CD4-positive, alpha-beta T cell treated with Interleukin-2 at 100 ng/mL for 4 hours (primary cell): ENCODE measurements at regions not wholly inside any gene's neighbourhood (a gene's known extent, or its start where the extent isn't known, plus 50 kb on each side); places are given as distances from the start of the nearest gene placed in this dataset.
"Not testable (repeated sequence)": the region's sequence is repeated elsewhere in the genome, so short reads cannot be mapped to it uniquely, and the experiment has no call there.

ENCODE experiments used
- DNase-seq: peaks from one replicate; pipeline ENCODE4 v3.0.0-alpha.2; 2020; ENCODE audit warnings: low spot score

DNA sequence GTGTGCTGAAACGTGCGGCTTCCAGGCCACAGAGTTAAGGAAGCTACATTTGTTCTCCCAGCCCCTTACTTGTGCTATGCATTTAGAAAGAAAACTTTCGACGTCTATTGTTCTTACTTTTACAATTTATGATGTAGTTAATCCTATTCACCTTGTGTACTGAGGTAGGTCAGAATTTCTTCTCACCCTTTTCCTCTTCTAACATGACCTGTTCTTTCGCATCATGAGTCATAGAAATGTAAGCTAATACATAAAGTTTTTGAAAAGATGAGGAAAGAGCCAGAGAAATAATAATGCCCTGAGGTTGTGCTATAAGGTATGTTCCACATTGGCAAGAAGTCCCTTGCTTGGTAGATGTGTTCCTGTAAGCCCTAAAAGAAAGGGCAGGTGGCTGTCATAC is 298.3 kb downstream of the TRIML1 start:
- DNase-seq, result no peak

DNA sequence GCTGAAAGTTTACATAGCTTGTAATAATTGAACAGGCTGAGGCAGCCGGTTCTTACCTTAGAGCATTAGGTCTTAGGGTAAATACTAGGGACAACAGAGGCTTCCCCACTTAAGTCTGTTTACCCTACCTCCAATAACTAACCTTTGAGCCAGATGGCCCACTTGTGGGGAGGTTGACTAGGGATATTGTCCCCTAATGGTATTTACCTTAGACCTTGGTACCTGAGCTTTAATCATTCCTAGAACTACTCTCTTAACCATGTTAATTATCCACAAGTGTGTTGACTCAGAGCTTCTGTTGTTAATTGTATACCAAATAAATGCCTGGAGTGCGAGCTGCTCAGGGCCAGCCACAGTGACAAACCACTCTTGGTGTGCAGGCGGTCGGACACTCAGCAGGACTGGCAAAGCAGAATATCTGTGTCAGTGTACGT is 299.2 kb downstream of the TRIML1 start:
- DNase-seq, result not testable (repeated sequence)

DNA sequence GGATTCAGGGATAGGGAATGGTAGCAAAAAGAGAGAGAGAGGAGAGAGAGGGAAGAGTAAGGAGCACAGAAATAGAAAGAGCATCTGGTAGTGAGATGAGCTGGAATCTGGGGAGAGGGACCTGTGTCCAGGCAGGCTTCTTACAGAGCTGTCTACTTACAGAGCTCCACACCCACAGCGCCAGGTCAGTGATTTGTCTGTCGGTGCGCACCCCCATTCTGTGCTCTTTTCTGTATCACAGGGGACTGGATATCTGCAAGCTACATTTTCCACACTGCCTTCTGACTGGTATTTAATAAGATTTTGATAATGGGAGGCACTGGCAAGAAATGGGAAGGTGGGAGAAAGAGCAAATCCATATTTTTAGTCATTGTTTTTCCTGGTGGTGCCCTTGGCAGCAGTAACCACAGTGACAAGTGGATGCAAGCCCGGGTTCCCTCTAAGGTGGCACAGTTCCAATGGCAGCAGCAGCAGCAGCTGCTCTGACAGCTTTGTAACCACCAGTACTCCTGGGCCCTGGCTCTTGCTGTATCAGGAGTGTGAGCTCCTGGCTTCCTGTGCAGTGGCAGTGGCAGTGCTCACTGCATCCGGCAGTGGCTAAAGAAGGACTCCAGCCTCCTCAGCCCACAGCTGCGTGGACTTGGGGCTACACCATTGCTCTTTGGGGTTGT is 300.5 kb downstream of the TRIML1 start:
- DNase-seq, result no peak

DNA sequence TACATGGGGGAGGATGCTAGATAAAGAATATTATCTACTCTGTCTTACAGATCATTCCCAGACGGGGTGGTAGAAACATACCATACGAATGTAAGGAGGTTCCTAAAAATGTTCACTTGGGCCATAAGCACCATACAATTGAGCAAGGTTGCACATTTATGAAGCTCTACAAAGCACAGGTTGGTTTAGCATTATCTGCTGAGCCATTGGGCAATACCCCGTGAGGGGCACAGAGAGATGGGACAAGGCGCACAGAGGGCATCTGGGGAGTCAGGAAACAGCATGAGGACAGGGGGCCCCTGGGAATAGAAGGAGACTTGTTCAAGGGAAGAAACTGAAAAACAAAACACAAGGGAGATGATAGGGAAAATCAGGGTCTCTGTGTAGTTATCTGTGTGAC is 305.3 kb downstream of the TRIML1 start:
- DNase-seq, result no peak

DNA sequence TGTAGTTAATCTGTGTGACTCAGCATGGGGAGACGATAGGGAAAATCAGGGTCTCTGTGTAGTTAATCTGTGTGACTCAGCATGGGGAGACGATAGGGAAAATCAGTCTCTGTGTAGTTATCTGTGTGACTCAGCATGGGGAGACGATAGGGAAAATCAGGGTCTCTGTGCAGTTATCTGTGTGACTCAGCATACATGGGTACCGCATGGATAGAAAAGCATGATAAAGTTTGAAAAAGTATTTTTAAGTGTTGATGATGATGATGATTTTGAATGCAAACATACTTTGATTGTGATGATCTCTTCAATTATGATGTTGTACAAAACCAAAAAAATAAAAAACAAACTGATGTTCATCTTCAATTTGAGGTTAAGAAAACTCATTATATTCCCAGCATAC is 309.8 kb downstream of the TRIML1 start:
- DNase-seq, result not testable (repeated sequence)

DNA sequence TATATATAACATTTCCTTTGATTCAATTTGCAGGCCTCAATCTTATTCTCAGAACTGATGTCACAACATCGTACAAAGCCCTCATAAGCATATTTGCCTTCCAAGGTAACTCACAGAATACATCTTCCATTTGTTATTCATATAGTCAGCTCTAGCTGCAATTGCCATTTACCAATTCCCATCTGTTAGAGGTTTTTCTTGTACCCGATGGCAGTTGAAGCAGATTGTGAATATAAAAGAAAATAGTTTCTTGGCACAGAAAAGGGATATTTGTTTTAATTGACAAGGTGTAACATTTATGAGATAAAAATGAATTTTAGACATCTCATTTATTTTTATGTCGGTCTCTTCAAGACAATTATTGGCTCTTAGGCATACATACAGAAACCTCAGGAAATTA is 311.3 kb downstream of the TRIML1 start:
- no peak for DNase-seq

DNA sequence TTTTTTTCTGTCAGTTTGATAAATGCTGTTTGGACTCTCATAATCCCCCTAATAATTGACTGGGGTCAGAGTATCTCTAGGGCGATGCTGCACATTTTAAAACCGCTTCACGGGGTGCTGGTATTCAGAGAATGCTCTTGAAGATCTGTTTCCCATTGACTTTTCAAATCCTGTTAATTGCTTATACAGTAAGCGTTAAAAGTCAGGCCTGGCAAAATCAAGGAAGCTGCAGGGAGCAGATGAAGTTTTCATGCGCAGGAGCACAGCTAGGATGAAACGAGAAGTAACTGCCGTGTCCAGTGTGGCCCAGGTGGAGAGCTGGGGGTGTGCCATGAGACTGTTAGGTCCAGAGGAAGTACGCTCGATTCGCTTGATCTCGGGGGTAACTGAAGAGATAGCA is 312.9 kb downstream of the TRIML1 start:
- DNase-seq, result no peak

DNA sequence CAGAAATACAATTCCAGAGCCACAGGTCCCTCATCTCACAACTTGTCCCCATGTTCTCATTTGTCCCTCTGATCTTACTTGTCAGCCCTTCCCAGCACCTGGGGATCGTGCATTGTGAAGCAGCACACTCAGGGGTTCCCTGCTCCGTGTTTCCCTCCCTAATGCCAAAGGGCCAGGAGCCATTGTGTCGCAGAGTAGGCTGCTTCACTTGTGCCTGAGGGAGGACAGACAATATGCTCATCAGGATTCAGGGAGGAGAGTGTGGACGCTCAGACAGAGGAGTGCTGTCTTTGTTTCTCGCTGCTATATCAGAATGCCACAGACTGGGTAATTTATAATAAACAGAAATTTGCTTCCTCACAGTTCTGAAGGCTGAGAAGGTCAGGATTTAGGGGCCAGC is 315.3 kb downstream of the TRIML1 start:
- DNase-seq, result no peak

DNA sequence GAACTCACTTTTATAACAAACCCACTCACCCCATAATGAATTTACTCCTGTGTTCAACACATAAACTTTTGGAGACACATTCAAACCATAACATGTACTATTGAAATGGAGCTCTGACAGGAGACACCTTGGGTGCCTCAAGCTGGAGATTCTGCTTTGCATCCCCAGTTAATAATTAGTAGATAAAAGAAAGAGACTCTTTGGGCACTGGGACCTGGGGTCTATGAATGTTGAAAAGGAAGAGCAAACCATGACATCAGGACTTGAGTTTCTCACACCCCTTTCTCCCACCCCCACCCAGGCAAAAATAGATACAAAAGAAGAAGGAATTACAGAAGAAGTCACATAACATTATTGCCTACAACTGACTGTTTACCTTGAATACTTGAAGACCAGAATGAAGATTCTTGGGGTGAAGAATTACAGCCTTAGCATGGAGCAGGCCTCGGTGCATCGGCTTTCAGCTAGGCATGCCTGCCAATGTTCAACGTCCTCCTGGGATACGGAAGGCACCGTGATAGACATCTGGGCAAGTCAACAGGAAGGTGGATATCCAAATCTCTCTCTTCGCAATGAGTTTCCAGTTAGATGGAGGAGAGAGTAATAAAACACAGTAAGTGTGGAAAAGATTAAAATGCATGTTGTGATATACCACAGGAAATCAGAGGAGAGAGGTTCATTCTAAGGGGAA is 316.0 kb downstream of the TRIML1 start:
- DNase-seq, result no peak

DNA sequence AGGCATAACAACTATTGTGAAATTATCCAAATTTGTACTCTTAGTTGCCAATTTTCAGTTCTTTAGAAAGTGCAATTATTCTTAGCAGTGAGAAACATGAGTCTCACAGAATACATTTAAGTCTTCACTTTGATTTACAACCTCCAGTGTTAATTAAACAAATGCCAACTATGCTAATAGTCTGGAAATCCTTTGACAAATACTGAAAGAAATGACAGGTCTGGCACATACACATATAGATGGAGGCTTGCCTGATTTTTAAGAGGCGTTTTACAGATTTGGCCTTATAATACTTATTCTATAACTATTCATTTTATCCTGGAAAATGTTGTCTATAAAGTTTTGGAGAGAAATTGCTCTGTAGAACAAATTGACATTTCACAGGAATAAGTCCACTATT is 320.1 kb downstream of the TRIML1 start:
- no peak for DNase-seq

DNA sequence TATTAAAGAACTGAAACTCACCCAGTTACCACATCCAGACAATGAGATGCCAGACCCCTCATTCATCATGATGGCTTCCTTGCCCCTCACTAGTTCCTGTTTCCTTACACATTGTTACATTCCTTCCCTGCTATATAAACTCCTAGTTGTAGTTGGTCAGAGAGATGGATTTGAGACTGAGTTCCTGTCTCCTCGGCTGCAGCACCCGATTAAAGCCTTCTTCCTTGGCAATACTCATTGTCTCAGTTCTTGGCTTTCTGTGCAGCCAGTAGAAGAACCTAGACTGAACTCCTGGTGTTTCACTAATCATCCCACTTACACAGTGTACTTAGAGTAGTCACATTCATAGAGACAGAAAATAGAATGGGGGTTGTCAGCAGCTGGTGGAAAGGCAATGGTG is 324.7 kb downstream of the TRIML1 start:
- DNase-seq, result no peak

DNA sequence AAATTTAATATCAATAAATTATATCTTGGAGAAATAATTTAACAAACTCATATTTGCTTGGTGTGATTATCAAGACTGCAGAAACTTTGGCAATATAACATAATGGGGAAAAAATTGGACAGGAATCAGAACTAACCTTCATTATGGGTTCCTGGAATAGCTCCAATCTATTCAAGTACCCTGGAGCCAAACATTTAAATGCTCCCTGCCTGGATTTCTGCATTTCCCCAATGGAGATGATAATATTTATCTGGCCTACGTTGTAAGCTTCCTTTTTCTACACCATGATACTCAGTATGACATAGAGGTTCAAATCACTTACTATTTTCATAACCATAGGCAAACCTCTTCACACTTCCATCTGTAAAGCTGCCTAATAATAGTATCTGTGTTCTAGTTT is 326.8 kb downstream of the TRIML1 start:
- DNase-seq, result no peak

DNA sequence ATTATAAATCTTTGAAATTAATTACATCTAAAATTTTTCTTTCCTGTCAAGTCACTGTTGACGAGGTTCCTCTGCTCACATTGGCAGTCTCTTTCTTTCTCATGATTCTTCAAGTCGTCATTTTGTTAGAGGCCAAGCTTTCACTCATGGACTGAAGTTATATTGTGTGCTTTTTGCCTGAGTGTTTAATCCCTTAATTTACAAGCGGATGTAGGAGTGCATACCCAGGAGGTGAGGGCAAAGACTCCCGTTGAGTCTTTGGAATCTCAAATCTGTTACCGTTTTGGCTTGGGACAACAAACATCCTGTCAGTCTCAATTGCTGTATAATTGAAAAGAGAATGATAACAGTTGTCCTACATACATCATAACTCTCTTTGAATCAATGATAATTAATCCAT is 345.0 kb downstream of the TRIML1 start:
- DNase-seq, result no peak

DNA sequence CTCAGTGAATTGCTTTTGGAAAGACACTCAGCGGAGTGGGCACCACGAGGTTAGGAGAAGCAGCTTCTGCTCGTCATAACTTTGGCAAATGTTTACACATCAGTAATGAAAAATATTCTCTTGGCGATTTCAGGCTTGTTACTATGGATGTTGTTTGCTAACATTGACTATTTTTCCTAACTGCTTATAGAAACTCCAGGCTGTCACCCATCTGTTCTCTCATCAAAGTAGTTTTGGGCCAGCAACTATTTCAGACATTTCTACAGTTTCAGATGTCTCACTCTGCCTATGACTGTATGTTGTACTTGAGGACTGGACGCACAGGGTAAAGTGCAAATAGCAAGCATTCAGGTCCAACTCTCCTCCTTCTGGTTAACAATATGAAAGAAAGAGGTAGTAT is 346.7 kb downstream of the TRIML1 start:
- DNase-seq, result no peak

DNA sequence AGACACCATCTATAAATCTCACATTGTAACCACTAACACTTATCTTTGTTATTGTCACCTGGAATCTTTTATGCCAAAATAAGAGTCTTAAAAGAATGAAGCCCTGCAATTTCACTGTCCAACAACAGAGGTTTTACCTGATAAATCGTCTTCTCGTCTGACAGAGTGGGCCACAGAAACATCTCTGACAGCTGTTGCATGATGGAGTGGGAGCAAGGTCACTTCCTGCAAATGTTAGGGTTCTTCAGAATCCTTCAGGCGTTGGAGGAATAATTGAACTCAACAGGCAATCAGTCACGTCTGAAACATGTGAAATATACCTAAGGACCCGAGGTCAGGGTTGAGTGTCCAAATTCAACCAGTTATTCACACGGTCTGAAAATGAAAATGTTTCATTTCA is 353.6 kb downstream of the TRIML1 start:
- DNase-seq, result no peak

DNA sequence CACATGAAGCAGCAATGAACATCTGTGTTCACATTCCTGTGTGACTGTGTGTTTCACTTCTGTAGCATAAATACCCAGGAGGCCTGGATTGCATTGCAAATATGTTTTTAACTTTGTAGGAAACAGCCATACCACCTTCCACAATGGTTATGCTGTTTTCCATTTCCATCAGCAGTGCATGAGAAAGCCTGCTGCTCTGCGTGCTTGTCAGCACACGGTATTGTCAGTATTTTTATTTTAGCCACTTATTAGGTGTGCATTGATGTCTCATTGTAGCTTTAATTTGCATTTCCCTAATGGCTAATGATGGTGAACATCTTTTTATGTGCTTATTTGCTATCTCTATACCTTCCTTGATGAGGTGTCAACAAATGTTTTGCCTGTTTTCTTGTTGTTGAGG is 355.9 kb downstream of the TRIML1 start:
- no peak for DNase-seq

DNA sequence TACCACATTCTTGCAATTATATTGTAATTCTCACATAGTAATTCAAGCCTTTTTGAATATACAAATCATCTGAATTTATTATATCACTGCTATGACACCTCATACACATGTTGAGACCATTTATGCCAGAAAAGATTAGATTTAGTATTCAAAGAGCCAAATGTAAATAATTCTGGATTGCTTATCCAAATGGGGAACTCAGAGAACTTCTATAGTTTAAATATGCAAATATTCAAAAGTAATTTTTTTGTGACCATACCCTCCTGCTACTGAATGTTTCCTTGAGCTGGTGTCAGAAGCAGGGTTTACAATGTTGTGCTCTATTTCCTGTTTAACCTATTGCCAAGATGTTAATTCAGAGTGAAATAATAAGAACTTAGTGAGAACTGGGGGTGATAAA is 372.2 kb downstream of the TRIML1 start:
- DNase-seq, result no peak

DNA sequence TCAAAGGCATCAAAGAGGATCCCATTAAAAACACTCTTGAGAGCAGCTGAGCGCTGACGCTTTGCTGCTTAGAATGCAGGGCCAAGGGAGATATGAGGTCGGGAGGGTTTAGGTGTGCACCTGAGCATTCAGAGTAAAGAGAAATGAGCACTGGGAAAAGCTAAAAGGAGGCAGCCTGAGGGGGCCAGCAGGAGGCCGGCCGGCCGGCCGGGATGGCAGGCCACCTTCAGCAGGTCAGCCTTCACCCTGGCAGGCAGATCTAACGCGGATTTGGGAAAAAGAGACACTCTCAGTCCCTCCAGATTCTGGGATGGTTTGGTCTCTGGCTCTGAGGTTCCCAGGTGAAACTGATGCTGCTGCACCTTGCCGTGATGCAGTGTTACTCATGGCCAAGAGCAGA is 393.5 kb downstream of the TRIML1 start:
- DNase-seq, result no peak

DNA sequence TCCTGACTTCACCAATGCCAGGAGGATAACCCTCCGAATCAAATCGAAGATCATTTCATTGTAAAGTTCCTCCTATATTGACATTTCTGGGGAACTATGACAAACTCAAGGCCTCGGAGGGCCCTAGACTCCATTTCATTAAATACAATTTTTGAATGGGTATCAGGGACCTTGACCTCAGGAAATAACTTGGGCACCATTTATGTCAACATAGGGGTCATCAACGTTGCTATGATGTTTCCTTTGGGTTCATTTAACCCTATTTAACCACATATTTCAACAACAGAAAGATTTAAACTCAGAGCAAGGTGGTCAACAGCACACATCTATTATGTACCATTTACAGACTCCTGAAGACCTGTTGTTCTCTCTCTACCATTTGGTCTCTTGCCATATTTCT is 395.1 kb downstream of the TRIML1 start:
- DNase-seq, result no peak

DNA sequence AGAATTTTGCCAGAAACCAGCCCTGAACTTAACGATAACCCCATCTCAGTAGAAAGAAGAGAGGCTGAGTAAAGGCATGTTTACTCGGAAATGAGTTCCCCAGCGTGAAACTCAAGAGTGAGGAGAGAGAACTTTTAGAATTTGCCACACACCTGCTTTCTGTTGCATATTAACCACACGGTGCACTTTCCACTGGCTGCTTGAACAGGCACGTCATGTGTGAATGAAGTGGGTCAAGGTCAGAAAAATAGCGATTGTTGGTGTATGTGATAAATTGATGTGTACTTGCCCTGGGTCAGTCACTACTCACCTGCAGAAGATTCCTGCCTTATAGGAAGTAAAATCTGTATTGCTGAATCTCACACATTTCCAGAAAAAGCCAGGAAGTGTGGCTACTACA is 395.7 kb downstream of the TRIML1 start:
- DNase-seq, result no peak

DNA sequence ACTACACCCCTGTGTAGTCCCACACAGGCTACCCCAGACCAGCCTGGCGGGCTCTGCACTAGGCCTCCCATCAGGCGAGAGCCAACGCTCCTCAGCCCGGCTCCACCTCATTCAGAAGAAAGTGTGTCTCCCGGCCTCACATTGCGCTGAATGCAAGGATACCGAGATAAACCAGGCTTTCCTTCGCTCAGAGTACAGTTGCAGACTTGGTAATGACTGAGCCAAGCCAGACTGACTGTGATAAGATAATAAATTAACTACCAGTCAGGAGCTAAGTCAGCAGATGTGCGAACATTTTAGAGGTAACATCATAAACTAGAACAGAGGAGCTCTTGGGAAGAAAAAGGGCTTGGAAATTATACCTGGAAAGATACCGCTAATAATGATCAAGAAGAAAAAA is 397.6 kb downstream of the TRIML1 start:
- DNase-seq, result no peak

DNA sequence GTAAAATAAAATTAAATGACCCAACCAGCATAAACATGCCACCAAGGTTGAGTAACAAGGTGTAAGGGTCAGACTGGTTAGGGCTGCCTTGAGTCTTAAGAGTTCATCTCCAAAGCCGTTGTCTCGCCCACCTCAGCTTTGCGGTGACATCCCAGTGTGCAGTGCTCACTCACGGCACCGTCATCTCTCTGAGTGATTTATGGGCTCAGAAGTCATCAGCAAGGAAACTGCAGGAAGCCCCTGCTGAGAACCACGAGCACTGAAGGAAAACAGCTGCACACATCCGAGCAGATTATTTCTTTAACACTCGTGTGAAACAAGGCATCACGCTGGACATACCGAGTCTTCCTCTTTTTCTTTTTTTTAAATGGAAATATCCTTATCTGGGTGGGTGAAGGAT is 411.1 kb downstream of the TRIML1 start:
- no peak for DNase-seq

DNA sequence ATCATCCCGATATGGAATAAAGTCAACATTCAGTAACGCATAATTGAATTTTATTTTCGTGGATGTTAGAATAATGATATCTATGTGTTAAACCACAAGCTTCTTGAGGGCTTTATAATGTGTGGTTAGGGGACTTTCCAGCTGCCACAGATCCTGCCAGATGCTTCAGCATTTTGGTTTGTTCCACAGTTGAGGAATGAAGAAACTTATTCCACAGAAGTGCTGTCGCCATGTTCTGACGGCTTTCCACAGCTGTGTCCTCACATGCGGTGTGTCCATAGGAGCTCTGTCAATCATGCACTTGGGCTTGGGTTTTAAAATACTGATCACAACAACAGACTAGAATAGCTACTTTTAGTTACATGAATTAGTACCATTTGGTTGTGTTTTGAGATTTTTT is 411.9 kb downstream of the TRIML1 start:
- DNase-seq, result no peak

DNA sequence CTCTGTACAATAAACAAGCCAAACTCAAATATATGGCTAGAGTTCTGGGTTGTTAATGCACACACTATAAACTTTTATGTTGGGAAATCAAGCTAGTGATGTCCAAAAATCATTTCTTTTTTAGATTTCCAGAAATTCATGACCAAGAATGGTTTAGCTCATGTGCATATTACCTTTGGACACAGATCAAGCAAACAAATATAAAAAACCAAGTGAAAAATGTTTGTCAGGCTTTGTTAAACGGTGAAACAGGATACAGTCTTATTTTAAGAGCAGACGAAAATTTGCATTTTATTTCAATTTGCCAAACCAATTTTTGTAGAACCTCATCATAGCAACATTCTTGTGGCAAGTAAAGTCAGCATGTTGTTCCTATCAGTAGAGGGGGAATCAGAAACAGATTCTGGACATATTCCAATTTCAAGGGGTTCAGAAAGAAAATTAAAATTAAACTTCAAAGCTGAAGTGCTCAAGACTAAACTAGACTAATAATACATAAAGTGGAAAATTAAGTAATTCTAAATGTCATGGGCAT is 413.6 kb downstream of the TRIML1 start:
- no peak for DNase-seq
